GM18867 (cell line): ENCODE measurements at regions not wholly inside any gene's neighbourhood (a gene's known extent, or its start where the extent isn't known, plus 50 kb on each side); places are given as distances from the start of the nearest gene placed in this dataset.

Source experiments
- ATAC-seq: cut with Tn5 transposase; IDR thresholded peaks from one replicate; pipeline ENCODE4 v1.9.1; 2021; ENCODE audit warnings: mild to moderate bottlenecking, moderate library complexity; ENCODE audit not compliant: unreplicated experiment

- ATAC-seq: no peak
Observed at GRCh38 chr9:115964710-115965347, 188.8 kb upstream of the PAPPA start.

- ATAC-seq: no peak
Observed at GRCh38 chr9:115966660-115967059, 186.9 kb upstream of the PAPPA start.

- no peak for ATAC-seq
Observed at GRCh38 chr9:115969096-115969495, 184.5 kb upstream of the PAPPA start.

DNA sequence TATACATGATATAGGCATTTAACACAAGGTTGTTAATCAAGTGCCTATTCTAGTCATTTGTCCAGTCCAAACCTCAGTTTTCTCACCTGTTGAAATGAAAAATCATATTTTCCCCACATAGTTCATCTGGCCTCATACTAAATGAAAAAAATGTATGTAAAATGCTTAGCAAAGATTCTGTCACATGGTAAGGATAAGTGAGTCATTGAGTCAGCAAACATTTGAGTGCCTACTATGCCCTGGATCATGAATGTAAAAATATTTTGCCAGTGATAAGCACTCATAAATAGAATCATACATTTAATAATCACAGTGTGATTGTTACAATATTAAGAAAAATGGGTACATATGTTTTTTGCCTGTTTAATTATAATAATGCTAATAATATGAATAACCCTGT lies 181.2 kb upstream of the PAPPA start:
- no peak for ATAC-seq

DNA sequence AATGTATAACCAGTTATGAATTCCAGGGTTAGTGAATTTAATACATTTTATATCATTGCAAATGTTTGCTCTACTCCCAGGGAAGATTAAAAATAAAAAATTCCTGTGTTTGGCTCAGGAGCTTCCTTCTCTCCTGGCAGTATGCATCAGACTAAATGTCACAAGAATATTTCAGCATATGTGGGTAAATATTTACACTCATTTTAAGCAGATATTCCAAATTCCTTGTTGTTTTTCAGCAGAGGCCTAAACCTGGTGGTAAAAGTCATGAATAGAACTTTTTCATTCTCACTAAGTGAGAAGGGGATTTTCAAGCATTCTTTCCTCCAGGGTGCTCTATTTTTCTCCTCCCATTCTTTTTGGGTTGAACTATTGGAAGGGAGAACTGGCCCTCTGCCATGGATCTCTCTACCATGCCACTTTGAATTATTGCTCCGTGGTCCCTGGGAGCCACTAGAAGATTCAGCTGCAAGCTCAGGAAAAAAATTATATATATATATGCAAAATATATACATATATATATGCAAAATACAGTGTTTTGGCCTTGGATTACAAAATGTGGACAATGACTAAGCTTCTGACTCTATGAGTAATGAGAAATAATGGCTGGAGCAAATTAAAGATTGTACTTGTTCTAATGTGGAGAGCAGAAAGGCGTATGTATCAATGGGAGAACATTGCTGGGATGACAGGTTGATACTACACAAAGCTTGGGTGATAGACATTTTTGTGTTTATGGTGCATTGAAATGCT lies 180.6 kb upstream of the PAPPA start:
- no peak for ATAC-seq

GRCh38 chr9:115976781-115977180 lies 176.8 kb upstream of the PAPPA start:
- ATAC-seq: no peak

- no peak for ATAC-seq
Observed at GRCh38 chr9:115978091-115978490, 175.5 kb upstream of the PAPPA start.

- ATAC-seq: no peak
Observed at GRCh38 chr9:115978659-115979096, 174.9 kb upstream of the PAPPA start.

GRCh38 chr9:115980054-115980453 lies 173.5 kb upstream of the PAPPA start:
- ATAC-seq: no peak

- no peak for ATAC-seq
Observed at GRCh38 chr9:115980502-115980901, 173.1 kb upstream of the PAPPA start.

GRCh38 chr9:115980976-115981375 lies 172.6 kb upstream of the PAPPA start:
- ATAC-seq: no peak

GRCh38 chr9:115983366-115983765 lies 170.2 kb upstream of the PAPPA start:
- ATAC-seq: no peak

GRCh38 chr9:115985657-115986056 lies 167.9 kb upstream of the PAPPA start:
- no peak for ATAC-seq

DNA sequence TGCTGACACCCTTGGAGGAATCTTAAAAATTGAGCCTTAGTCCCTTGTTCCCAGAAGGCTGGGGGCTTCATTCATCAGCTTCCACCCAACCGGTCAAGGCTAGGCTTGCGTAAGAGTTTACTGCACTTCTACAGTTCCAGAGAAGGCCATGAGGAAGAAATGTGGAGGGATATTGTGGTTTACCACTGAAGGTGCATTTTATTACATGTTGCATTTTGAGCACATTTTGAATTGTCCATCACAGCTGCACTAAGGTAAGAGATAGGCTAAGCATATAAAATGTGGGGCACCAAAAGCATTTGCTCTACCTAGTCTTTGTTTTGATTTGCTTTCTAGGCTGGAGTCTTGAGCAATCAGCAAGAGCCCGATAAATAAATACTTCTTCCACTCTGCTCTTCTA lies 167.1 kb upstream of the PAPPA start:
- no peak for ATAC-seq

DNA sequence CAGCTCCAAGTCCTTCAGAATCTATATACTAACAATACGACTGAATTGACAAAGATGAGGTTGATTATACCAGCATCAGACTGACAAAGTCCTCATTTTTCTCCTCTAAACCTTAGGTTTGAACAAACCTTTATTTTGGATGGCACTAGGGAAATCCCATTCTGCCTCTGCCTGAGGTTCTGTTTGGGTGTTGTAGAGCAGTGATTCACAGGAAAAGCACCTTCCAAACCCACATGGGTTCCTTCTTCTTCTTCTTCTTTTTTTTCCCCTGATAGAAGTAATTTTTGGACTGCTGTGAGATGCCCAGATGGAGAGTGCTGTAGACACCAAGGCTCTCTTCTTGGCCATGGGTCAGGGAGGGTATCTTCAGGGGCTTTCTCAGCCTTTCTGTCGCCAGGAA lies 164.9 kb upstream of the PAPPA start:
- ATAC-seq: no peak

DNA sequence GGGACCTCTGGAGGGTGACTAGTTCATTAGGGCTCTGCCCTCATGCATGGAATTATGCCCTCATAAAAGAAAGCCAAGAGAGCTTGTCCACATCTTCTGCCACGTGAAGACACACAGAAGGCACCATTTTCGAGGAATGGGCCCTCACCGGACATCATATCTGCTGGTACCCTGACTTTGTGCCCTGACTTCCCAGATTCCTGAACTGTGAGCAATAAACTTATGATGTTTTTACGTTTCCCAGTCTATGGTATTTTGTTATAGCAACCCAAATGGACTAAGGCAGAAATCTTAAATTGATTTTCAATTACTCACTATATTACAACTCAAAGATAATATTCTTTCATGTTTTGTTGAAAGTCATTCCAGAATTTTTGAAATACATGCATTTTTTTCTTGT lies 163.8 kb upstream of the PAPPA start:
- no peak for ATAC-seq

GRCh38 chr9:115992834-115993233 lies 160.8 kb upstream of the PAPPA start:
- ATAC-seq: no peak

DNA sequence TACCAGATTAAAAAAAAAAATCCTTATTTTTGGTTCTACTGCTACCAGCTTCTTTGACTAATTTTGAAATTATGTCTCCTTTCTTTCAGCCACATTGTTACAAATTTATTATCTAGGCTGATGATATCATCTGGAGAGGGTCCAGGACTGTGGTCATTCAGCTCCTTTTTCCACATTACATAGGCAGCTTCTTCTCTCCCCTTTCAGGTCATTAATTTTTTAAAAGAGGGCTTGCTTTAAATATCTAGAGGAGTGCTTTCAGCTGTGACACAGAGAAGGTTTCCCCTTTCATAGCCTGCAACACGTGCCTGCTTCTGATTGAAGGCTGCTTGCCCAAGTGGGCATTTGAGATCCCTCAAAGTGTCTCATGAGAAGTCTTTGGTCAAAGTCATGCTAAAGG lies 155.7 kb upstream of the PAPPA start:
- ATAC-seq: no peak

- no peak for ATAC-seq
Observed at GRCh38 chr9:115998666-115999065, 154.9 kb upstream of the PAPPA start.

DNA sequence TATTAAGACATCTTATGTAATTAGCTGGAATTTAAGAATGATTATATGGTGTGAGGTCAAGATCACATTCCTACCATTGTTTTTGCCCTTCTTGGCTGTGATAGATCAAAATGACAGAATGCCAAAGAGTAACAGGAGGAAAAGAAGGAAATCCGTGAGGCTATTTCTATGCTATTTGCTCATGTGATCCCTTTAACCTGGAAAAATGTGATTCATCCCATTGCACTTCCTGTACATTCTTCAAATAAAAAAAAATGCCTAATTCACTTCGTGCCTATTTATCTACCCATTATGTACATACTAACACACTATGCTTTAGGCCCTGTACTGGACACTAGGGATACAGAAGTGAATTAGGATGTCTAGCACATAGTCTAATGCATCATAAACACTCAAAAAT lies 154.1 kb upstream of the PAPPA start:
- no peak for ATAC-seq

DNA sequence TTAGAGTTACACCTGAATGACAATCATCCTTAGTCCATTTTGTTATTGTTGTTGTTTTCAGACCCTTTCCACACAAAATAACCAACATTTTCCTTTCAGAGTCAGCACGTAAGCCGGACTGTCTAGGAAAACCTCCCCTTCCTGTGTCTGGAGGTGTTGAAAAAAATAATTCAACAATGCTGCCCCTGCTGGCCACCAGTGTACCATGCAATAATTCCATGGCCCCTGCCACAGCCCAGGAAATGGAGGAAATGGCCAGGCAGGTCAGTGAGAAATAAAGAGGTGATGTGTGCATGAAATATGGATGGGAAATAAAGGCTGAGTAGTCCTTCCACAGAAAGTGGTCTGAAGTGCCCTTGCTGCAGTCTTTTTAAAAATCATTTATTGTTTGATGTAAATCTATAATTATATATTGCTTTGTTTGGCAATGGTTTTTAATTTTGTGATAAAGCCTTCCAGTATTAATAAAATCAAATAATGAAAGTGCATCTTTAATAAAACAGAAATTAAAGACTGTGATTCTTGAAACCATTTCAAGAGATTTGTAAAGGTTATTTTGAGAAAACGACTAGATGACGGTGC lies 152.8 kb upstream of the PAPPA start:
- ATAC-seq: peak; percentile 81

DNA sequence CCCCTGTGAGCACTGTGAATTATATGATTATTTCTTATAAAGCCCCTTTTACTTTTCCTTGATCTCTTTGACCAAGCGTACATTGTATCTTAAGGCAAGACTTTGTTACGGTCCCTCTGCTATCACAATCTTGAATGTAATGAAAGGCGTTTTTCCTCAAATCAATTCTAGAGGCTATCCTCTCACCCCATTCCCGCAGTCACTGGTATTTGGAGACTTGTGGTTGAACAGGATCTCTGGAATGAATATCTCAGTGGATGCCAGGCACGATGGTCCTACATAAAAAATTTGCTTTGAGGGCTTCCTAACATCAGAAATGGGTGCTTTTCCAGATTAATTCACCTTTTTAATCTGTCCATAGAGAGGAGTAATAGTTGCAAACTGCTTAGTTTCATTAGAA lies 151.4 kb upstream of the PAPPA start:
- ATAC-seq: no peak
